C4-2B (cell line): ENCODE measurements at regions not wholly inside any gene's neighbourhood (a gene's known extent, or its start where the extent isn't known, plus 50 kb on each side); places are given as distances from the start of the nearest gene placed in this dataset.

ENCODE experiments used
- CTCF ChIP-seq: fragments of 450-650 bp; conservative IDR thresholded peaks from 2 replicates; pipeline ENCODE4 v1.5.1; 2017; ENCODE audit warnings: mild to moderate bottlenecking
- ZFX ChIP-seq: fragments of 450-650 bp; IDR thresholded peaks from 2 replicates; pipeline ENCODE4 v1.6.1; 2017

- no peak for TF ChIP-seq CTCF
- no peak for TF ChIP-seq ZFX
These were observed 1504.6 kb upstream of the FLRT2 start for GRCh38 chr14:84025106-84026012.
